ENCODE measurements at regions not wholly inside any gene's neighbourhood (a gene's known extent, or its start where the extent isn't known, plus 50 kb on each side); places are given as distances from the start of the nearest gene placed in this dataset.

DNA sequence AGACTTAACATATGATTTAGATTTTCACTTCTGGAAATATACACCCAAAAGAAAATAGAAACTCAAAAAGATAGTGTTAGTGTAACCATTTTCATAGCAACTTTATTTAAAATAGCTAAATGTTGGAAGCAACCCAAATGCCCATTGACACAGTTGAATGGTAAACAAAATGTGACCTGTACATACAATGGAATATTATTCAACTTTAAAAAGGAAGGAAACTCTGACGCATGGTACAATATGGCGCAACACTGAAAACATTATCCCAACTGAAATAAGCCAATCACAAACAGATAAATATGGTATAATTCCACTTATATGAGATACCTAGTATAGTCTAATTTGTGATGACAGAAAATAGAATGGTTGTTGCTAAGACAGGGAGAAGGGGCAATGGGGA lies 1456.1 kb upstream of the MIR17HG start:
- Histone ChIP-seq H3K27ac (no peak overlapping the region), H3K36me3 (no peaks in the 10 kb centered on the region), H3K4me1 (no peaks in the 10 kb centered on the region), H3K9me3 (no peaks in the 10 kb centered on the region), H3K27me3 (no peaks in the 10 kb centered on the region), H3K4me3 (replicated peaks in 1 of 3) (no peak overlapping the region)
- TF ChIP-seq, protein P1, sequence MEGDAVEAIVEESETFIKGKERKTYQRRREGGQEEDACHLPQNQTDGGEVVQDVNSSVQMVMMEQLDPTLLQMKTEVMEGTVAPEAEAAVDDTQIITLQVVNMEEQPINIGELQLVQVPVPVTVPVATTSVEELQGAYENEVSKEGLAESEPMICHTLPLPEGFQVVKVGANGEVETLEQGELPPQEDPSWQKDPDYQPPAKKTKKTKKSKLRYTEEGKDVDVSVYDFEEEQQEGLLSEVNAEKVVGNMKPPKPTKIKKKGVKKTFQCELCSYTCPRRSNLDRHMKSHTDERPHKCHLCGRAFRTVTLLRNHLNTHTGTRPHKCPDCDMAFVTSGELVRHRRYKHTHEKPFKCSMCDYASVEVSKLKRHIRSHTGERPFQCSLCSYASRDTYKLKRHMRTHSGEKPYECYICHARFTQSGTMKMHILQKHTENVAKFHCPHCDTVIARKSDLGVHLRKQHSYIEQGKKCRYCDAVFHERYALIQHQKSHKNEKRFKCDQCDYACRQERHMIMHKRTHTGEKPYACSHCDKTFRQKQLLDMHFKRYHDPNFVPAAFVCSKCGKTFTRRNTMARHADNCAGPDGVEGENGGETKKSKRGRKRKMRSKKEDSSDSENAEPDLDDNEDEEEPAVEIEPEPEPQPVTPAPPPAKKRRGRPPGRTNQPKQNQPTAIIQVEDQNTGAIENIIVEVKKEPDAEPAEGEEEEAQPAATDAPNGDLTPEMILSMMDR (IDR thresholded peaks at IDR 0.05), result no peak
- TF ChIP-seq POLR2A (IDR thresholded peaks at IDR 0.05), result no peak
- 45 to 71% methylated on average over 2 of the region's 2 CpGs for WGBS, 2 donors
- no peak for DNase-seq
- intact Hi-C loops (cut with DNase I), result no loop called here

DNA sequence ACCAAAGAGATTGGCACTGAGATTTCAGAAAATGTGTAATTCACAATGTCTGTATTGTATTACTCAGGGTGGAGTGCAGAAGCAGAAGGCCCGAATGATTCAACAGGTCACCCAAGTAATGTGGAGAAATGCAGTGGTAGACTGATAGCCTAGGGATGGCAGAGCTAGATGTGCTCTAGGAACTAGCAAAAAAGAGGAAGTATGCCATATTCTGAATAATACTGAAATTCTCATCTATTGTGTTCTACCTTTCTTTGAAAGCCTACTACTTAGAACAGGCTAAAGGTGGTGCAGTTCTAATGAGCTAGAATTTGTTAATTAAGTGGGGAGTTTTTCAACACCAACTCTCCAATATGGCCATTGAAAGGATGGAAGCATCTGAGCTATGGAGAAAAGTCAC lies 1449.8 kb upstream of the MIR17HG start:
- TF ChIP-seq, protein P1 (IDR thresholded peaks at IDR 0.05), result no peak
- 89% methylated on average over 1 of the region's 1 CpG for WGBS, 2 donors
- Histone ChIP-seq H3K4me3 (replicated peaks in 1 of 3) (no peak overlapping the region), H3K36me3 (no peaks in the 10 kb centered on the region), H3K4me1 (no peaks in the 10 kb centered on the region), H3K27me3 (no peaks in the 10 kb centered on the region), H3K9me3 (no peaks in the 10 kb centered on the region), H3K27ac (no peak overlapping the region)
- intact Hi-C loops (cut with DNase I), result no loop called here
- no peak for DNase-seq

DNA sequence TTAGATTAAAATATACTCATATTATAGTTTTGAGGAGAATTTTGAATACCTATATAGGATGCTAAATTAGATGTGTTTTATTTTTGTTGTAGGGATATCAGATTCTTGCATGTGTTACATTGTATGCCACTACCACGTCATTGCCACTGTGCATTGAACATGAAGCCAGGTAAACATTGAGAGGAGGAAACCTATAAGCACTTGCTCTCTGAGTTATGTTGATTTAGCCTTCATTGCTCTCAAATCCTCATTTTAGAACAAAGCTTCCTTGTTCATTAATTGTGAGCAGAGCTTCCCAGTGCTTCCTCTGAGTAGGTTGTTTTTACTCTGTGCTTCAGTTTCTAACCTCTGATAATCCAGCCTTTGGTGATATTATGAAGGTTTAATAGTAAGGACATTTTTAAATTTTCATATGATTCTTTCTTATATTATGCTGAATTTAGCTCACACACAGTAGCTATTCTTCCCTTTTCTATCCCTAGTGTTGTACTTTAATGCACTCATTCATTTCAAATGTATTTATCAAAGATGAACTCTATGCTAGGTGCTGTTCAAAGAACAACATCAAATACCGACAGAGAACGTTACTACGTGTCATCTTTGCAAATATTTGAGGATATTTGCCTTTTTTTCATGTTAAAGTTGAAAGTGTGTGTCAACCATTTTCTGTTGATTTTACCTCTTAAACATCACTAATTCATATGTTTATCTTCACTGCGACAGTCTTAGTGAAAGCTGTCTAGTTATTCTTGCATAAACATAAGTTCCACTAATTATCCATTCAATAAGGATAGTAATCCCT lies 1448.0 kb upstream of the MIR17HG start:
- Histone ChIP-seq H3K4me1 (no peaks in the 10 kb centered on the region), H3K27ac (no peak overlapping the region), H3K36me3 (no peaks in the 10 kb centered on the region), H3K9me3 (no peaks in the 10 kb centered on the region), H3K4me3 (replicated peaks in 1 of 3) (no peak overlapping the region), H3K27me3 (no peaks in the 10 kb centered on the region)
- 65 to 87% methylated on average over 5 of the region's 5 CpGs for WGBS, 2 donors
- intact Hi-C loops (cut with DNase I), result no loop called here
- TF ChIP-seq, protein P1 (IDR thresholded peaks at IDR 0.05), result no peak
- TF ChIP-seq POLR2A (IDR thresholded peaks at IDR 0.05), result no peak
- DNase-seq, result no peak

- Histone ChIP-seq H3K4me1 (no peaks in the 10 kb centered on the region), H3K4me3 (replicated peaks in 1 of 3) (no peak overlapping the region), H3K9me3 (no peaks in the 10 kb centered on the region), H3K27me3 (no peaks in the 10 kb centered on the region), H3K36me3 (no peaks in the 10 kb centered on the region), H3K27ac (no peak overlapping the region)
- 67 to 77% methylated on average over 5 of the region's 5 CpGs for WGBS, 2 donors
- intact Hi-C loops (cut with DNase I), result no loop called here
- TF ChIP-seq, protein P1 (IDR thresholded peaks at IDR 0.05), result no peak
- no peak for TF ChIP-seq POLR2A (IDR thresholded peaks at IDR 0.05)
- DNase-seq, result no peak
Observed at GRCh38 chr13:89900104-89900765, 1447.3 kb upstream of the MIR17HG start.

DNA sequence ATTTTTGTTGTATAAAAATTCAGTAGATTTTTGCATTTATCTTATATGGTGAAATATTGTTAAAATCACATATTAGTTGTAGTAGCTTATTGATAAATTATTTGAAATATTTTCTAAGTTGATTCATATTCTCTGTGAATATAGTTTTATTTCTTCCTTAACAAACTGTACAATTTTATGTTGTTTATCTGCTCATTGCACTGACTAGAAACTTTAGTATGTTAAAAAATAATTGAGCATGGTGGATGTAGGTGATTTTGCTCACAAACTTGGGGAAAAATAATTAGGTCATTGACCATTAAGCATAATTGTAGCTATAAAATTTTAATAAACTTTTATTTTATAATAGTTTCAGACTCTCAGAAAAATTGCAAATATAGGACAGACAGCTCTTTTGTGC lies 1445.3 kb upstream of the MIR17HG start:
- H3K9me3 ChIP-seq, result no peaks in the 10 kb centered on the region
- H3K27ac ChIP-seq, result no peak overlapping the region
- no peaks in the 10 kb centered on the region for H3K27me3 ChIP-seq
- no peaks in the 10 kb centered on the region for H3K36me3 ChIP-seq
- no peak for TF ChIP-seq POLR2A (IDR thresholded peaks at IDR 0.05)
- TF ChIP-seq, protein P1 (IDR thresholded peaks at IDR 0.05), result no peak
- intact Hi-C loops (cut with DNase I), result no loop called here
- H3K4me3 ChIP-seq (replicated peaks in 1 of 3), result no peak overlapping the region
- H3K4me1 ChIP-seq, result no peaks in the 10 kb centered on the region
- DNase-seq, result no peak

Data from thyroid gland (tissue), 4 donors.